ENCODE measurements at regions not wholly inside any gene's neighbourhood (a gene's known extent, or its start where the extent isn't known, plus 50 kb on each side); places are given as distances from the start of the nearest gene placed in this dataset.

DNA sequence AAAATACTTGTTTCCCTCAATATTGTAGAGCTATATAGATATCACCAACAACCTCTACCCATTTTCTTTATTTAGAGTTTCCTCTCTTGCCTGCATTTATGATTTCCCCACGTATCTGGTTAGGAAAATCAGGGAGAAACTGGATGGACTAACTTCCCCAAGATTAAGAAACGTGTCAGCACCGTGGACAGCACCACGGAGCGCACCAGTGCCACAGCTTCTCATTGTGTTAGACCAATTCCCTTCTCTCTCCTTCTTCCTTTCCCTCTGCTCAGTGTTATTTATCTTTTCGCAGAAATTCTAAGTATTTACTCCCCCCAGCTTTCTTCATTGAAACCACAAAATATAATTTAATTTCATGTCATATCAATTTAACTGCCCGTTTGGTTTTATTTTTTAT, 568.6 kb upstream of the BOD1L1 start:
- no peak for ATAC-seq
- 13% methylated on average over 6 of the region's 7 CpGs for WGBS (ENCODE audit: insufficient coverage)
- H3K4me3 Mint-ChIP-seq: no peak overlapping the region
- no peak overlapping the region for H3K27ac Mint-ChIP-seq
- Histone ChIP-seq H3K36me3 (ENCODE audit: control insufficient read depth, insufficient read depth, low read length) (no peaks in the 10 kb centered on the region), H3K27me3 (ENCODE audit: control insufficient read depth, insufficient read depth, low read length) (no peaks in the 10 kb centered on the region), H3K4me1 (ENCODE audit: control insufficient read depth, insufficient read depth, low read length) (no peaks in the 10 kb centered on the region), H3K9me3 (ENCODE audit: control insufficient read depth, insufficient read depth, low read length) (no peaks in the 10 kb centered on the region), H3K4me3 (ENCODE audit: low read length) (no peak overlapping the region), H3K27ac (ENCODE audit: low read length) (no peak overlapping the region)
- H3K36me3 Mint-ChIP-seq: no peaks in the 10 kb centered on the region
- TF ChIP-seq CTCF (IDR thresholded peaks at IDR 0.05): no peak
- no peaks in the 10 kb centered on the region for H3K27me3 Mint-ChIP-seq (ENCODE audit: low read depth in 2 of 2)
- intact Hi-C loops (cut with micrococcal nuclease): no loop called here
- H3K4me1 Mint-ChIP-seq: no peaks in the 10 kb centered on the region
- no peak for DNase-seq
- H3K9me3 Mint-ChIP-seq: peaks cover 0 to 3% of the 10 kb centered on the region in 2 donors

DNA sequence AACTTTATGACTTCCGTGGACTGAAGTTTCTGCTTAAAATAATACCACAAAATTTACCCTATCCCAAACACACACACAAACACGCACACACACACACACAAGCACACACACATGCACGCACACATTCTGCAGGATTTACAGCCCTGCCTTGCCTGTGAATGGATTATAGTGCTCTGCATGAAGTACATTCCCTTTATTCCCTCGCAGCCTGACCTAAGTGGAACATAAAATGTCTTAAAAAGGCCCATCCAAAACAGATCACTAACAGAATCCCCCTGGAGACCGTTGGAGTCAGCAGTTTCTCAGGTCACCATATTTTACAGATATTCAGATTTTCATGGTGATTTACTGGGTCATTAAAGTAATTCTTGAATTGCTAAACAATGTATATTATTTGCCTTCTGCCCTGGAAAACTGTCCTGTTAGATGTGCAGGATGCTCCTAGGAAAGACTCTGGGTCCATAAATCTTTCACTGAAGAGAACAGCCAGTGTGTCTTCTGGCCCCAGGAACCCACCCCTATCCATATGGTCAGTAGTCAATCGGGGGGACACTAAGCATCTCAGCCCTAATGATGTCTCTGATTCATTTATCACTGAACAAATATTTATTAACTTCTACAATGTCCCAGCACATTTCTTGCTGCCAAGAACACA, 587.7 kb upstream of the BOD1L1 start:
- ATAC-seq: no peak
- 84% methylated on average over 4 of the region's 6 CpGs for WGBS (ENCODE audit: insufficient coverage)
- Histone ChIP-seq H3K27ac (ENCODE audit: low read length) (no peak overlapping the region), H3K4me3 (ENCODE audit: low read length) (no peak overlapping the region), H3K27me3 (ENCODE audit: control insufficient read depth, insufficient read depth, low read length) (no peaks in the 10 kb centered on the region), H3K9me3 (ENCODE audit: control insufficient read depth, insufficient read depth, low read length) (peaks cover 4% of the 10 kb centered on the region), H3K4me1 (ENCODE audit: control insufficient read depth, insufficient read depth, low read length) (no peaks in the 10 kb centered on the region), H3K36me3 (ENCODE audit: control insufficient read depth, insufficient read depth, low read length) (no peaks in the 10 kb centered on the region)
- no peaks in the 10 kb centered on the region for H3K27me3 Mint-ChIP-seq (ENCODE audit: low read depth in 2 of 2)
- H3K36me3 Mint-ChIP-seq: no peaks in the 10 kb centered on the region
- no peak for DNase-seq
- H3K4me3 Mint-ChIP-seq: no peak overlapping the region
- no peak for TF ChIP-seq CTCF (IDR thresholded peaks at IDR 0.05)
- no peaks in the 10 kb centered on the region for H3K4me1 Mint-ChIP-seq
- peaks cover 0 to 4% of the 10 kb centered on the region in 2 donors for H3K9me3 Mint-ChIP-seq
- no peak overlapping the region for H3K27ac Mint-ChIP-seq
- intact Hi-C loops (cut with micrococcal nuclease): no loop called here

DNA sequence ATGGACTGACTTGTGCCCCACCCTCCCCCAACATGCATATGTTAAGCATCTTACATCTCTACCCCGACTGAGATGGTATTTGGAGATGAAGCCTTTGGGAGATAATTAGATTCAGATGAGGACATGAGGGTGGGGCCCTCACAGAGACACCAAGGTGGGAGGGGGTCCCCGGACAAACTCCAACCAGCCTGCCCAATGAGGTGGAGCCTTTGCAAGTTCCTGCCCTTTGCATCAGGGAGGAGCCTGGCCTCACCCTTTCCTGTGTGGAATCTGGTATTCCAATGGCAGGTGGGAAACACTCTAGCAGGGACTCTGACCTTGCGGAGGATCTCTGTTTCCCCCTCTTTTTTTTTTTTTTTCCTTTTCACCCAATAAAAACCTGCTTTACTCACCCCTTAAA, 589.9 kb upstream of the BOD1L1 start:
- intact Hi-C loops (cut with micrococcal nuclease): no loop called here
- no peaks in the 10 kb centered on the region for H3K4me1 Mint-ChIP-seq
- H3K4me3 Mint-ChIP-seq: no peak overlapping the region
- peaks cover 0 to 4% of the 10 kb centered on the region in 2 donors for H3K9me3 Mint-ChIP-seq
- H3K27me3 Mint-ChIP-seq (ENCODE audit: low read depth in 2 of 2): no peaks in the 10 kb centered on the region
- H3K36me3 Mint-ChIP-seq: no peaks in the 10 kb centered on the region
- H3K36me3 ChIP-seq (ENCODE audit: control insufficient read depth, insufficient read depth, low read length): no peaks in the 10 kb centered on the region
- ATAC-seq: no peak
- H3K4me1 ChIP-seq (ENCODE audit: control insufficient read depth, insufficient read depth, low read length): no peaks in the 10 kb centered on the region
- DNase-seq: no peak
- H3K27ac ChIP-seq (ENCODE audit: low read length): no peak overlapping the region
- no peaks in the 10 kb centered on the region for H3K27me3 ChIP-seq (ENCODE audit: control insufficient read depth, insufficient read depth, low read length)
- 91% methylated on average over 2 of the region's 3 CpGs for WGBS (ENCODE audit: insufficient coverage)
- no peak overlapping the region for H3K27ac Mint-ChIP-seq
- H3K9me3 ChIP-seq (ENCODE audit: control insufficient read depth, insufficient read depth, low read length): peaks cover 4% of the 10 kb centered on the region
- TF ChIP-seq CTCF (IDR thresholded peaks at IDR 0.05): no peak
- no peak overlapping the region for H3K4me3 ChIP-seq (ENCODE audit: low read length)

GRCh38 chr4:14218641-14219040, 591.1 kb upstream of the BOD1L1 start:
- Mint-ChIP-seq H3K9me3 (peaks cover 0 to 7% of the 10 kb centered on the region in 2 donors), H3K27ac (no peak overlapping the region), H3K4me1 (no peaks in the 10 kb centered on the region), H3K4me3 (no peak overlapping the region), H3K27me3 (ENCODE audit: low read depth in 2 of 2) (no peaks in the 10 kb centered on the region), H3K36me3 (no peaks in the 10 kb centered on the region)
- no peaks in the 10 kb centered on the region for H3K27me3 ChIP-seq (ENCODE audit: control insufficient read depth, insufficient read depth, low read length)
- 98% methylated on average over 4 of the region's 4 CpGs for WGBS (ENCODE audit: insufficient coverage)
- ATAC-seq (no peak), DNase-seq (no peak)
- H3K9me3 ChIP-seq (ENCODE audit: control insufficient read depth, insufficient read depth, low read length): no peaks in the 10 kb centered on the region
- no peaks in the 10 kb centered on the region for H3K4me1 ChIP-seq (ENCODE audit: control insufficient read depth, insufficient read depth, low read length)
- intact Hi-C loops (cut with micrococcal nuclease): no loop called here
- H3K36me3 ChIP-seq (ENCODE audit: control insufficient read depth, insufficient read depth, low read length): no peaks in the 10 kb centered on the region
- H3K4me3 ChIP-seq (ENCODE audit: low read length): no peak overlapping the region
- TF ChIP-seq CTCF (IDR thresholded peaks at IDR 0.05): no peak
- H3K27ac ChIP-seq (ENCODE audit: low read length): no peak overlapping the region

Data from natural killer cell (primary cell).